Skeletal muscle satellite cell (primary cell): ENCODE measurements at regions not wholly inside any gene's neighbourhood (a gene's known extent, or its start where the extent isn't known, plus 50 kb on each side); places are given as distances from the start of the nearest gene placed in this dataset.

Experiments
- H3K27me3 ChIP-seq: 2 replicates; pipeline ENCODE4 v1.7.0; 2013; ENCODE audit warnings: low read length; ENCODE audit not compliant: control insufficient read depth, insufficient read depth
- H3K36me3 ChIP-seq: 2 replicates; pipeline ENCODE4 v1.7.0; 2013; ENCODE audit warnings: mild to moderate bottlenecking, control low read depth, low read length; ENCODE audit not compliant: insufficient read depth
- H3K4me1 ChIP-seq: 2 replicates; pipeline ENCODE4 v1.7.0; 2013; ENCODE audit warnings: low read length; ENCODE audit not compliant: control insufficient read depth, insufficient read depth
- H3K4me2 ChIP-seq: 2 replicates; pipeline ENCODE4 v1.7.0; 2013; ENCODE audit warnings: mild to moderate bottlenecking, low read length
- H3K4me3 ChIP-seq: 2 replicates; pipeline ENCODE4 v1.7.0; 2013; ENCODE audit warnings: low read length
- H3K9ac ChIP-seq: 2 replicates; pipeline ENCODE4 v1.7.0; 2013; ENCODE audit warnings: mild to moderate bottlenecking, low read depth, low read length, moderate library complexity
- H3K9me3 ChIP-seq: replicated peaks from 2 replicates; pipeline ENCODE4 v1.7.0; 2013; ENCODE audit warnings: mild to moderate bottlenecking, control low read depth, low read length

DNA sequence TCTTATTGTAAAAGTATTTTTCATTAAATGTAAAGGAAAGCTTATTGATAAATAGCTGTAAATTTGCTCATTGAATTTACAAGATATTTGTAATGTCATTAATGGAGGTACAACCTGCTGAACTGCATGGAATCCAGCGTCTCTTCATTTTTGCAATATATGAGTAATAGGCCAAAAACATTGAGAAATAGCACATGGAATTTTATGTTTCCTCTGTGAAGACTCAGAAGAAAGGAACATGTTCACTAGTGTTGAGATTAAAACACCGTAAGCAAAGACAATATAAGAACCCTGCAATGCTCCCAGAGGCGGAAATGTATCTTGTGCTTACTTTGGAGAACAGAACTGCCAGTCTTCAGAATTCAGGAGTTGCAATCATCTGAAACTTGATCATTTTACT, 167.6 kb downstream of the ALDH1A2 start:
- Histone ChIP-seq H3K36me3 (no peaks in the 10 kb centered on the region), H3K4me1 (peaks cover 5% of the 10 kb centered on the region), H3K4me3 (no peak overlapping the region), H3K9ac (no peak overlapping the region), H3K9me3 (no peaks in the 10 kb centered on the region), H3K4me2 (no peak overlapping the region), H3K27me3 (no peaks in the 10 kb centered on the region)

DNA sequence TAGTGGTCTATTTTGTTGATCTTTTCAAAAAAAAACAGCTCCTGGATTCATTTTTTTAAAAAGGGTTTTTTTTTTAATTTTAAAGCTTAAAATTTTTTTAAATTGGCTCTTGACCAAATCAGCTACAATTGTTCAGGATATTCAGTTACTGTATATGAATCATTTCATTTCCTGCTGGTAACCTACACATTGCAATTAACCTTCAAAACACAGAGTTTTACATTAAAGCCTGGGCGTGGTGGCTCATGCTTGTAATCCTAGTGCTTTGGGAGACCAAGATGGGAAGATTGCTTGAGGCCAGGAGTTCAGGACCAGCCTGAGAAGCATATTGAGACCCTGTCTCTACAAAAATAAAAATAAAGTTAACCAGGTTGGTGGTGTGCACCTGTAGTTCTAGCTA, 163.4 kb downstream of the ALDH1A2 start:
- H3K36me3 ChIP-seq = no peaks in the 10 kb centered on the region
- no peak overlapping the region for H3K4me3 ChIP-seq

More for the DNA sequence above, 163.4 kb downstream of the ALDH1A2 start:
- Histone ChIP-seq H3K9me3 (no peaks in the 10 kb centered on the region), H3K4me1 (peaks cover 5% of the 10 kb centered on the region), H3K4me2 (no peak overlapping the region), H3K9ac (no peak overlapping the region), H3K27me3 (peaks cover 20% of the 10 kb centered on the region)
